ENCODE measurements at regions not wholly inside any gene's neighbourhood (a gene's known extent, or its start where the extent isn't known, plus 50 kb on each side); places are given as distances from the start of the nearest gene placed in this dataset.

GRCh38 chr4:31220921-31221320 is 500.8 kb downstream of the PCDH7 start:
- H3K4me2 ChIP-seq (ENCODE audit: insufficient read depth in 1 of 2, low read depth in 2 of 2, low read length in 2 of 2) = no peak overlapping the region
- no peak overlapping the region for H3K14ac ChIP-seq (ENCODE audit: insufficient read length)
- H4K91ac ChIP-seq (replicated peaks; ENCODE audit: insufficient read length, low read length) = no peak overlapping the region
- H3K4me1 ChIP-seq (replicated peaks in 1 of 4; ENCODE audit: control insufficient read depth in 3 of 4, insufficient read depth in 4 of 4, low read length in 3 of 4) = no peaks in the 10 kb centered on the region
- H3K23ac ChIP-seq (ENCODE audit: insufficient read length) = no peak overlapping the region
- H4K5ac ChIP-seq (ENCODE audit: insufficient read length, low read depth, low read length) = no peak overlapping the region
- no peak overlapping the region for H2BK5ac ChIP-seq (ENCODE audit: low read depth, low read length)
- H3K4ac ChIP-seq (replicated peaks; ENCODE audit: insufficient read length, low read depth, low read length) = no peak overlapping the region
- DNase-seq (ENCODE audit: low read depth in 1 of 2, low spot score in 2 of 2) (no peak), FAIRE-seq (no peak)
- H2BK120ac ChIP-seq (replicated peaks; ENCODE audit: low read depth, low read length) = no peak overlapping the region
- H2BK15ac ChIP-seq (ENCODE audit: low read length) = no peak overlapping the region
- H3K9me3 ChIP-seq (ENCODE audit: insufficient read depth in 2 of 2, low read depth in 1 of 2, low read length in 1 of 2) = no peaks in the 10 kb centered on the region
- H2AK5ac ChIP-seq (ENCODE audit: low read depth, low read length) = no peak overlapping the region
- no peak overlapping the region for H4K8ac ChIP-seq (ENCODE audit: extremely low read depth, insufficient read depth, low read length)
- no peak overlapping the region for H2BK12ac ChIP-seq (ENCODE audit: low read depth, low read length)
- H3K9ac ChIP-seq (replicated peaks in 1 of 4; ENCODE audit: extremely low read depth in 1 of 4, low read depth in 3 of 4, low read length in 3 of 4) = no peak overlapping the region
- H3K4me3 ChIP-seq (ENCODE audit: extremely low read depth in 1 of 4, insufficient read depth in 2 of 4, low read depth in 3 of 4, low read length in 4 of 4) = no peak overlapping the region
- ChIA-PET CTCF (ENCODE audit: partially characterized antibody) (no interaction called here), POLR2A (ENCODE audit: partially characterized antibody) (no interaction called here)
- H3K79me2 ChIP-seq (ENCODE audit: control insufficient read depth in 1 of 2, insufficient read depth in 2 of 2, low read length in 2 of 2) = no peaks in the 10 kb centered on the region
- no peaks in the 10 kb centered on the region for H4K20me1 ChIP-seq (replicated peaks in 1 of 2; ENCODE audit: control insufficient read depth in 1 of 2, insufficient read depth in 2 of 2, low read length in 2 of 2)
- H3K56ac ChIP-seq (replicated peaks; ENCODE audit: insufficient read length, low read depth, low read length) = no peak overlapping the region
- H3K36me3 ChIP-seq (ENCODE audit: control insufficient read depth in 2 of 4, insufficient read depth in 4 of 4, low read length in 3 of 4) = no peaks in the 10 kb centered on the region
- H3K23me2 ChIP-seq (ENCODE audit: low read depth, low read length) = no peaks in the 10 kb centered on the region
- no peaks in the 10 kb centered on the region for H3K79me1 ChIP-seq (ENCODE audit: low read depth, low read length)
- H2AFZ ChIP-seq (ENCODE audit: low read length) = no peak overlapping the region
- no peak overlapping the region for H3K18ac ChIP-seq (ENCODE audit: extremely low read depth, low read length)
- no peak overlapping the region for H3K27ac ChIP-seq (ENCODE audit: low read depth, low read length)
- no peak overlapping the region for H2BK20ac ChIP-seq (ENCODE audit: low read length)
- no peaks in the 10 kb centered on the region for H3K27me3 ChIP-seq (replicated peaks in 1 of 4; ENCODE audit: control insufficient read depth in 3 of 4, extremely low read depth in 1 of 4, insufficient read depth in 3 of 4, low read length in 3 of 4)
- TF ChIP-seq JUN (IDR thresholded peaks at IDR 0.05; ENCODE audit: low read depth, low read length) (no peak), SRF (IDR thresholded peaks at IDR 0.05; ENCODE audit: low read depth, low read length) (no peak), RXRA (IDR thresholded peaks at IDR 0.05; ENCODE audit: insufficient read depth, low read depth, low read length) (no peak), CHD1 (IDR thresholded peaks at IDR 0.05; ENCODE audit: low read depth, low read length) (no peak), NANOG (IDR thresholded peaks at IDR 0.05; ENCODE audit: insufficient read depth, low read depth, low read length, poor library complexity, severe bottlenecking) (no peak), KDM1A (IDR thresholded peaks at IDR 0.05; ENCODE audit: borderline replicate concordance, low read length) (no peak)
